ENCODE measurements at regions not wholly inside any gene's neighbourhood (a gene's known extent, or its start where the extent isn't known, plus 50 kb on each side); places are given as distances from the start of the nearest gene placed in this dataset.

GRCh38 chr5:164052536-164053093 lies 547.2 kb downstream of the MAT2B start:
- TF ChIP-seq POLR2AphosphoS5 (IDR thresholded peaks at IDR 0.05; ENCODE audit: low read length), result no peak
- no peak for TF ChIP-seq LARP7 (IDR thresholded peaks at IDR 0.05)
- no peak for TF ChIP-seq MXI1 (IDR thresholded peaks at IDR 0.05; ENCODE audit: low read depth, low read length)
- TF ChIP-seq MAX (IDR thresholded peaks at IDR 0.05; ENCODE audit: low read depth, low read length), result no peak
- TF ChIP-seq SUZ12 (IDR thresholded peaks at IDR 0.05; ENCODE audit: unreplicated experiment), result no peak
- TF ChIP-seq EZH2 (IDR thresholded peaks at IDR 0.05; ENCODE audit: borderline replicate concordance, control insufficient read depth, low read depth, low read length), result no peak
- no peak for TF ChIP-seq ZZZ3 (IDR thresholded peaks at IDR 0.05; ENCODE audit: control insufficient read depth, insufficient read length, low read depth)
- TF ChIP-seq, protein P1, sequence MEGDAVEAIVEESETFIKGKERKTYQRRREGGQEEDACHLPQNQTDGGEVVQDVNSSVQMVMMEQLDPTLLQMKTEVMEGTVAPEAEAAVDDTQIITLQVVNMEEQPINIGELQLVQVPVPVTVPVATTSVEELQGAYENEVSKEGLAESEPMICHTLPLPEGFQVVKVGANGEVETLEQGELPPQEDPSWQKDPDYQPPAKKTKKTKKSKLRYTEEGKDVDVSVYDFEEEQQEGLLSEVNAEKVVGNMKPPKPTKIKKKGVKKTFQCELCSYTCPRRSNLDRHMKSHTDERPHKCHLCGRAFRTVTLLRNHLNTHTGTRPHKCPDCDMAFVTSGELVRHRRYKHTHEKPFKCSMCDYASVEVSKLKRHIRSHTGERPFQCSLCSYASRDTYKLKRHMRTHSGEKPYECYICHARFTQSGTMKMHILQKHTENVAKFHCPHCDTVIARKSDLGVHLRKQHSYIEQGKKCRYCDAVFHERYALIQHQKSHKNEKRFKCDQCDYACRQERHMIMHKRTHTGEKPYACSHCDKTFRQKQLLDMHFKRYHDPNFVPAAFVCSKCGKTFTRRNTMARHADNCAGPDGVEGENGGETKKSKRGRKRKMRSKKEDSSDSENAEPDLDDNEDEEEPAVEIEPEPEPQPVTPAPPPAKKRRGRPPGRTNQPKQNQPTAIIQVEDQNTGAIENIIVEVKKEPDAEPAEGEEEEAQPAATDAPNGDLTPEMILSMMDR (IDR thresholded peaks at IDR 0.05 in 2 of 3, conservative IDR thresholded peaks at IDR 0.05 in 1 of 3; ENCODE audit: control insufficient read depth in 2 of 3, extremely low read depth in 1 of 3, insufficient read depth in 1 of 3, low read depth in 3 of 3, low read length in 3 of 3), result no peak
- no peak for TF ChIP-seq REST (IDR thresholded peaks at IDR 0.05; ENCODE audit: low read depth, low read length)
- TF ChIP-seq, protein P2, sequence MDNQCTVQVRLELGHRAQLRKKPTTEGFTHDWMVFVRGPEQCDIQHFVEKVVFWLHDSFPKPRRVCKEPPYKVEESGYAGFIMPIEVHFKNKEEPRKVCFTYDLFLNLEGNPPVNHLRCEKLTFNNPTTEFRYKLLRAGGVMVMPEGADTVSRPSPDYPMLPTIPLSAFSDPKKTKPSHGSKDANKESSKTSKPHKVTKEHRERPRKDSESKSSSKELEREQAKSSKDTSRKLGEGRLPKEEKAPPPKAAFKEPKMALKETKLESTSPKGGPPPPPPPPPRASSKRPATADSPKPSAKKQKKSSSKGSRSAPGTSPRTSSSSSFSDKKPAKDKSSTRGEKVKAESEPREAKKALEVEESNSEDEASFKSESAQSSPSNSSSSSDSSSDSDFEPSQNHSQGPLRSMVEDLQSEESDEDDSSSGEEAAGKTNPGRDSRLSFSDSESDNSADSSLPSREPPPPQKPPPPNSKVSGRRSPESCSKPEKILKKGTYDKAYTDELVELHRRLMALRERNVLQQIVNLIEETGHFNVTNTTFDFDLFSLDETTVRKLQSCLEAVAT (IDR thresholded peaks at IDR 0.05), result no peak
- TF ChIP-seq MTA3 (IDR thresholded peaks at IDR 0.05; ENCODE audit: borderline replicate concordance, low read length), result no peak

All from GM12878 (cell line).